Osteocyte (in vitro differentiated cells): ENCODE measurements at regions not wholly inside any gene's neighbourhood (a gene's known extent, or its start where the extent isn't known, plus 50 kb on each side); places are given as distances from the start of the nearest gene placed in this dataset.

Experiments used
- DNase-seq: peaks from one replicate; pipeline ENCODE4 v3.0.0; 2021; ENCODE audit warnings: mixed read lengths; ENCODE audit not compliant: unreplicated experiment; ENCODE audit errors: extremely low spot score
- H3K27ac Mint-ChIP-seq: one replicate; pipeline ENCODE4 v1.8.0; 2021; ENCODE audit warnings: mild to moderate bottlenecking, mixed read lengths; ENCODE audit not compliant: unreplicated experiment
- H3K27me3 Mint-ChIP-seq: one replicate; pipeline ENCODE4 v1.8.0; 2021; ENCODE audit warnings: mixed read lengths; ENCODE audit not compliant: unreplicated experiment
- H3K36me3 Mint-ChIP-seq: one replicate; pipeline ENCODE4 v1.8.0; 2021; ENCODE audit warnings: mixed read lengths; ENCODE audit not compliant: unreplicated experiment
- H3K4me1 Mint-ChIP-seq: one replicate; pipeline ENCODE4 v1.8.0; 2021; ENCODE audit warnings: mixed read lengths; ENCODE audit not compliant: unreplicated experiment
- H3K4me3 Mint-ChIP-seq: one replicate; pipeline ENCODE4 v1.8.0; 2021; ENCODE audit warnings: mild to moderate bottlenecking, moderate library complexity, mixed read lengths; ENCODE audit not compliant: unreplicated experiment
- H3K9me3 Mint-ChIP-seq: one replicate; pipeline ENCODE4 v1.8.0; 2021; ENCODE audit warnings: mixed read lengths; ENCODE audit not compliant: unreplicated experiment
- CTCF ChIP-seq: fragments of 200-600 bp; sonication (generic); IDR thresholded peaks from 2 replicates; pipeline ENCODE4 v1.5.0; 2021; ENCODE audit warnings: antibody characterized with exemption, mild to moderate bottlenecking, moderate library complexity

GRCh38 chr1:201742476-201742875 is 86.5 kb upstream of the IPO9 start:
- peak overlapping the region; percentile 99 for H3K4me3 Mint-ChIP-seq
- peak overlapping the region; percentile 99 for H3K27ac Mint-ChIP-seq
- no peak for DNase-seq
- H3K27me3 Mint-ChIP-seq: no peaks in the 10 kb centered on the region
- peaks cover 82% of the 10 kb centered on the region for H3K4me1 Mint-ChIP-seq
- peaks cover 28% of the 10 kb centered on the region for H3K36me3 Mint-ChIP-seq
- no peaks in the 10 kb centered on the region for H3K9me3 Mint-ChIP-seq
- TF ChIP-seq CTCF: no peak

GRCh38 chr1:201742955-201743805 is 85.8 kb upstream of the IPO9 start:
- Mint-ChIP-seq H3K9me3 (no peaks in the 10 kb centered on the region), H3K27me3 (no peaks in the 10 kb centered on the region), H3K27ac (peak overlapping the region; percentile 99), H3K4me3 (peak overlapping the region; percentile 99), H3K4me1 (peaks cover 82% of the 10 kb centered on the region), H3K36me3 (peaks cover 28% of the 10 kb centered on the region)
- TF ChIP-seq CTCF: no peak
- no peak for DNase-seq

- Mint-ChIP-seq H3K27ac (peak overlapping the region; percentile 94), H3K4me3 (no peak overlapping the region), H3K4me1 (peaks cover 89% of the 10 kb centered on the region), H3K36me3 (peaks cover 30% of the 10 kb centered on the region), H3K9me3 (no peaks in the 10 kb centered on the region), H3K27me3 (no peaks in the 10 kb centered on the region)
- no peak for TF ChIP-seq CTCF
- DNase-seq: no peak
These were observed 83.9 kb upstream of the IPO9 start for GRCh38 chr1:201745023-201745422.

GRCh38 chr1:201746156-201746555 is 82.8 kb upstream of the IPO9 start:
- DNase-seq: no peak
- peak overlapping the region; percentile 94 for H3K27ac Mint-ChIP-seq
- H3K36me3 Mint-ChIP-seq: peaks cover 28% of the 10 kb centered on the region
- peak overlapping the region; percentile 6 for H3K4me3 Mint-ChIP-seq
- no peak for TF ChIP-seq CTCF
- no peaks in the 10 kb centered on the region for H3K9me3 Mint-ChIP-seq
- peaks cover 97% of the 10 kb centered on the region for H3K4me1 Mint-ChIP-seq
- no peaks in the 10 kb centered on the region for H3K27me3 Mint-ChIP-seq

- Mint-ChIP-seq H3K36me3 (peaks cover 29% of the 10 kb centered on the region), H3K4me3 (peak overlapping the region; percentile 51), H3K27me3 (no peaks in the 10 kb centered on the region), H3K4me1 (peaks cover 98% of the 10 kb centered on the region), H3K27ac (peak overlapping the region; percentile 94), H3K9me3 (no peaks in the 10 kb centered on the region)
- no peak for DNase-seq
- no peak for TF ChIP-seq CTCF
These were observed 81.7 kb upstream of the IPO9 start for GRCh38 chr1:201747261-201747660.
